Occipital lobe (tissue), 1 donor: ENCODE measurements at regions not wholly inside any gene's neighbourhood (a gene's known extent, or its start where the extent isn't known, plus 50 kb on each side); places are given as distances from the start of the nearest gene placed in this dataset.
"Not testable (repeated sequence)": the region's sequence is repeated elsewhere in the genome, so short reads cannot be mapped to it uniquely, and the experiment has no call there.

ENCODE experiments used
- DNase-seq: peaks from one replicate; lab custom pipeline; 2025; lab: John Stamatoyannopoulos, UW

DNA sequence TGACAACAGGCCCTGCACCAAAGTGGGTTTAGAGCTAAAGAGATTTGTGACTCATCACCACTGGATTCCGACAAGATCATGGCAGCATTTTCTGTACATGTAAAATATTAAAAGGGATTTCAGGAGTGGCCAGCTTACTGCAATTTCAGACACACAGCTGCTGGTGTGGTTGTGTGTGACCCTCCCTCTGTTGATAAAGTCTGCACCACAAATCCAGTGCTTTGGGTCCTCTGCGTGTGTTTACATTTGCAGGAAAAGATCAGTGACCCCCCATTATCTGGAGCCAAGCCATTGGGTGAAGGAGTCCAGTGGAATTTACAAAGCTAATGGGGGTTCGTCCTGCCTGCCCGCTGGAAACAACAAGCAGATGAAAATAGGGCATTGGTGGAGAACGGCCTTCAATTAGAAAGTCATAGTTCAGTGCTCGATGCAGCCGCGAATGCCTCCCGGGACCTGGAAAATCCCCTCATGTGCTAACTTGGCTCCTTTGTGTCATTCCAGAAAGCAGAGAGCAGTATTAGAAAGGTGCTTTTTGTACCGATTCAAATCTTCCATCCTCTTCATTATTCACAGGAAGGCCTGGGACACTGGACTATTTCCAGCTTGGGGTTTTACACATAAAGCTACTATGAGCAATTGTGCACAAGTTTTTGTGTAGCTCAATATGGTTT lies 188.5 kb upstream of the TMEM132C start:
- no peak for DNase-seq

DNA sequence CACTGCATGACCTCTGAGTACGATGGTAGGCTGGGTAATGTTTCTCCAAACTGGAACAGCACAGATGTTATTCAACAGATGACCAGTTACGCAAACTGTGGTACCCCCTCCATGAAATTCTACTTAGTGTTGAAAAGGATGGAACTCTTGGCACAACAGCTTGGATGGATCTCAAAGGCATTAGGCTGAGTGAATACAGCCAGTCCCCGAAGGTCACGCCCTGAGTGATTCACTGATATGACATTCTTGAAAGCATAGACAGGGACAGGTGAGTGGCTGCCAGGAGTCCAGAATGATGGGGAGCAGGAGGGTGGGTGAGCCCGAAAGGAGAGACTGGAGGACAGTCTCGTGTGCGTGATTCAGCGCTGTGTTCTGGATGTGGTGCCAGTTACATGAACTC lies 187.5 kb upstream of the TMEM132C start:
- no peak for DNase-seq

GRCh38 chr12:128083132-128083729 lies 183.7 kb upstream of the TMEM132C start:
- DNase-seq: no peak

DNA sequence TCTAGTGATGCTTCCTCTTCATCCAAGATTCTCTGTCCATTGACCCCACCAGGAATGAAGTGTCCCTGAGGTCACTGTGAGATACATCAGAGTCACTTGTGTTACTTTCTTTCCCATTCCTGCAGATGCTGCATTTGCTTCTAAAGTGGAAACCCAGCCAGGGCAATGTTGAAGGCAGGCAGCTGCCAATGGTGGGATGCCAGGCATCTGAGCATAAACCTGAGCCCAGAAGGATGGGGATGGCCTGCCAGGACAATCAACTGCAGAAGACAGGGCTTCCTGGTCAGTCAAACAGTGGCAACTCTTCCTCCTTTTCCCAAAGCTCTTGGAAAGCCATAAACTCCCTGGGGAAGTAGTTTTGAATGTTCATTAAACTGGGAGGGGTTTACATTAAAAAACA lies 178.0 kb upstream of the TMEM132C start:
- DNase-seq: no peak

DNA sequence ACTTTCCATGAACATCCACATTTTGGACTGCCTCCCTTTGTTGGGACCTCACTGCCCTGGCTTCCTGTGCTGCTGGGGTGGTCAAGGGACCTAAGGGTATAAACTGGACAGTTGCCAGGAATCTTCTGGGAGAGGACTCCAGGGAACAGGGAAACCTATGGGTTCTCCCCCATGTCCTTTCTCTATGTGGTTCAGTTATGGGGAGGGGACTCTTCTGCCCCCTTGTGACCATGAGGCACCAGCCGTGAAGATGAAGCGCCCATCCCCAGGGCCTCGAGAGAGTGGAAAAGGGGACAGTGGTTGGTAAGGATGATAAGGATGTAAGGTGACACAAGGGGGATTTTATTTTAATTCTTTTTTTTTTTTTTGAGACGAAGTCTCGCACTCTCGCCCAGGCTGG lies 177.0 kb upstream of the TMEM132C start:
- DNase-seq: no peak

- DNase-seq: no peak
These were observed 175.8 kb upstream of the TMEM132C start for GRCh38 chr12:128091101-128091720.

- DNase-seq: no peak
These were observed 175.0 kb upstream of the TMEM132C start for GRCh38 chr12:128091951-128092382.

DNA sequence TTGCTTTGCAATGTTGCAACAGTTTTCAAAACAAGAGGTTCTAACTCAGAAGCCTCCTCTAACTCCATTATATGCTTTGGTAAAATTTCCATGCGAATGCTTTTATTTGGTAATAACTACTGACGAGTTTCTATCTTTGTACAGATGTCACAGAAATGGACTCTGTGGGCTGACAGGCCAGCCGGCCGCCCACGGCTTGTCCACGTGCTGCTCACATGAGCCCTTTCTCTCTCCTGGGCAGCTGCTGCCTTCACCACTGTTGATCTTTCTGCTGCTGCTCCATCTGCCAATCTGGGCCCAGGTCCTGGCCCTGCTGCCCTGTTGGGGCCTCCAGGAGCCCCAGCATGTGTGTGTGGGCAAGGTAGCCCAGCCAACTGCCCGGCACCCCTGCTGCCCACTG lies 168.2 kb upstream of the TMEM132C start:
- no peak for DNase-seq

DNA sequence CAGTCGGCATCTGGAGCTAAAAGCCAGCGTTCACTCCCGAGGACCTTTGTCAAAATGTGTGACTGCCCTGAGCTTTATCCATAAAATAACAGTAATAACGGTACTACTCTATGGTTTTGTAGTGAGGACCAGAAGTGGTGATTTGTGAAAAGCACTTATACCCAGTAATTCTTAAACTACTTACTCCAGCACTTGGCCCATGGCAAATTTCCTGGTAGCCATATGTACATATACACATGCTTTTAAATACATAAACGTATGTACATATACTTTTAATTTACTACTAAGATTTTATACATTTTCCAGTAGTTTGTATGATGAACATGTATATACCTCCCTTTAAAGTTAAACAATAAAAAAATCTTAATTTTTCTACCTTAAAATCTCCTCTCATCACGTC lies 163.8 kb upstream of the TMEM132C start:
- DNase-seq: no peak

- no peak for DNase-seq
These were observed 157.7 kb upstream of the TMEM132C start for GRCh38 chr12:128109236-128109635.

GRCh38 chr12:128109636-128110035 lies 157.3 kb upstream of the TMEM132C start:
- no peak for DNase-seq

DNA sequence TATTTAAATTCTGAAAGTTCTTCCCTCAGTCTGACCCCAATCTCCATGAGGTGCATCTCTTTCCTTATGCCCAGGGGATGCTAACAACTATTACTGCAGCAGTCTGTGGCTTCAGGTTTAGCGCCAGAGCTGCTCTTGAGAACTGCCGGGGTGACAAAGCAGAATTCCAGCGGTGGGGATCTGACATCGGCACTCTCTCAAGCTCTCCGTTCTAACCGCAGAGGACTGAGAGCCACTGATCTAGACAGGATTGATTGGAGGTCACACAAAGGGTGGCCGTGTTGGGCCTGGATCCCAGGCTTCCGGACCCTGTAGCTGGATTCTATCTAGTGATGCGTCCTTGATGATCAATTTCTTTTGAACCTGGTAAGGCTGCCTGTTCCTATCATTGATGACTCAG lies 155.6 kb upstream of the TMEM132C start:
- no peak for DNase-seq

DNA sequence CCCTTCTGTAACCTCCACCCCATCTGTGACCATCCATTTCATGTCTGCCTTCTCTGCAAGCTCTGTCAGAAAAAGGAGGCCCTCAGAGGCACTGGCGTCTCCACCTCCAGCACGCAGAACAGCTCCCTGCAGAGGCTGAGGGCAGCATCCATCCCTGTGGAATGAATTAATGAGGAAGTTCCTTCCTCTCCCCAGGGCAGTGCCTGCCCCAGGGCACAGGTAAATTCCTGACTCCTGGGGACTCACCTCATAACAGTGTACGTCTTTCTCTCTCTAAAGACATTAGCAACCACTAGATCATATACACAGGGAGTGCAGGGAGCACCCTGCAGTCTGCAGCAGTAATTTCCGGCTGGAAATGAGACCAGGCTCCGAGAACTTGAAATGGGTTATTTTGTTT lies 155.0 kb upstream of the TMEM132C start:
- no peak for DNase-seq

DNA sequence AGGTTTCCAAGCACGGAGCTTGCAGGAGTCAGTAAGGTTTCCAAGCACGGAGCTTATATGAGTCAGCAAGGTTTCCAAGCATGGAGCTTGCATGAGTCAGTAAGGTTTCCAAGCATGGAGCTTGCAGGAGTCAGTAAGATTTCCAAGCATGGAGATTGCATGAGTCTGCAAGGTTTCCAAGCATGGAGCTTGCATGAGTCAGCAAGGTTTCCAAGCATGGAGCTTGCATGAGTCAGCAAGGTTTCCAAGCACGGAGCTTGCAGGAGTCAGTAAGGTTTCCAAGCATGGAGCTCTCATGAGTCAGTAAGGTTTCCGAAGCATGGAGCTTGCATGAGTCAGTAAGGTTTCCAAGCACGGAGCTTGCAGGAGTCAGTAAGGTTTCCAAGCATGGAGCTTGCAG lies 153.7 kb upstream of the TMEM132C start:
- not testable (repeated sequence) for DNase-seq

GRCh38 chr12:128114485-128114884 lies 152.5 kb upstream of the TMEM132C start:
- DNase-seq: no peak

GRCh38 chr12:128116537-128116936 lies 150.4 kb upstream of the TMEM132C start:
- no peak for DNase-seq

- DNase-seq: no peak
These were observed 146.9 kb upstream of the TMEM132C start for GRCh38 chr12:128120035-128120434.

DNA sequence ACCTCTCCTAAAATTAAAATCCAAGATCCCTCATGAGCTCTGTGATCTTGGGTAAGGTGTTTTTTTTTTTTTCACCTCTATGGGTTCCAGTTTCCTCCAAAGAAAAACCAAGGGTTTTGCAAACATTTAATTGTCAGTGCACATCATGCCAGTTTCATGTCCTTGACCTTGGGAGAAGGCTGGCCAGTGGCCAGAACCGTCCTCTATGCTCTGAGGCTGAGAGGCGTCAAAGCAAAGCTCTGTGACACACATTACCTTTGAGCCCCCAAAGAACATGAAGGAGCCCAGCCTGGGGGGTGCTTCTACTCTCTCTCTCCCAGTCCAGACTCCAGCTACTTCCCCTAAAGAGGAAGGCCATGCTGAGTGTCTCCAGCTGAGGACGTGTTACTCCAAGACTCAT lies 145.5 kb upstream of the TMEM132C start:
- DNase-seq: no peak

GRCh38 chr12:128123096-128123495 lies 143.9 kb upstream of the TMEM132C start:
- no peak for DNase-seq

- no peak for DNase-seq
These were observed 135.0 kb upstream of the TMEM132C start for GRCh38 chr12:128131955-128132354.

- DNase-seq: no peak
These were observed 133.5 kb upstream of the TMEM132C start for GRCh38 chr12:128133321-128134073.

DNA sequence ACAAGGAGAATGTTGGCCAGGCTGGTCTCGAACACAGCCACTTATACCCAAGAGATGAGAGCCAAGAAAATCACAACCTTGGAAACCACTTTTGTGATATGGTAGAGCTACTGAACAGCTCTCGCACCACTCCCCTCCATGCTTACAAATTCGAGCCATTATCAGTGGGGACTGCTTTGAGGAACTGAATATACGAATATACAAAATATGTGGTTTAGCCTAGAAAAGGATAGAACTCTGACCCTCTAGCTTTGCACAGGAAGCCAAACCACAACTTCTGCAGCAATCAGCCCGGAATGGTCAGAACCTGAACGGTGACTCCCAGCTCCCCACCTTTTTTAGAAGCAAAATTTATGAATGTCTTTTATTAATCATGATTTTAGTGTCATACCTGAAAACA lies 129.8 kb upstream of the TMEM132C start:
- DNase-seq: no peak
